Heart left ventricle (tissue), 13 donors: ENCODE measurements at regions not wholly inside any gene's neighbourhood (a gene's known extent, or its start where the extent isn't known, plus 50 kb on each side); places are given as distances from the start of the nearest gene placed in this dataset.

Experiments used
- POLR2A ChIP-seq, 2 donors: fragments of 450-650 bp; IDR thresholded peaks; one replicate each; pipeline ENCODE4 v1.6.1; 2017; ENCODE audit warnings: antibody characterized with exemption in 2 of 2, mild to moderate bottlenecking in 2 of 2, moderate library complexity in 2 of 2
- TF ChIP-seq, protein P1 (sequence below), 12 donors: fragments of 200-600 bp; sonication (generic) in 4 of 12; IDR thresholded peaks; one replicate each; pipeline versions ENCODE4 v1.5.0 to v1.8.0; 2018 to 2022; ENCODE audit warnings: antibody characterized with exemption in 12 of 12, mild to moderate bottlenecking in 5 of 12
- donor health status: ischemic (EF 13 %, LVEDD 7.1; RV severe dilation, severe dysfunction).
- donor health status: DM: no; HTN: yes; CAD: no.
- donor health status: DM: no; HTN: no; CAD: no.
- donor health status: ischemic (EF 25% LVEDD 6.9; RV normal size, moderate dysfunction).
- donor health status: ischemic (EF 25% LVEDD 5.7; RV mildly dilated, moderate dysfunction).
- donor health status: ischemic (EF 35%, LVEDD 5.7; RV mildly dilated, moderate dysfunction).
- donor health status: nonischemic (EF 11% LVEDD 7.7; RV severe dilation, severe dysfunction).
- donor health status: DM: yes; HTN: yes; CAD: no.
- donor health status: PGD.
- donor health status: ischemic (EF 29% LVEDD 5.4; RV normal size, mild dysfunction).
- donor health status: nonischemic (EF 23%, LVEDD 6.1; RV moderate dilation, normal function).

DNA sequence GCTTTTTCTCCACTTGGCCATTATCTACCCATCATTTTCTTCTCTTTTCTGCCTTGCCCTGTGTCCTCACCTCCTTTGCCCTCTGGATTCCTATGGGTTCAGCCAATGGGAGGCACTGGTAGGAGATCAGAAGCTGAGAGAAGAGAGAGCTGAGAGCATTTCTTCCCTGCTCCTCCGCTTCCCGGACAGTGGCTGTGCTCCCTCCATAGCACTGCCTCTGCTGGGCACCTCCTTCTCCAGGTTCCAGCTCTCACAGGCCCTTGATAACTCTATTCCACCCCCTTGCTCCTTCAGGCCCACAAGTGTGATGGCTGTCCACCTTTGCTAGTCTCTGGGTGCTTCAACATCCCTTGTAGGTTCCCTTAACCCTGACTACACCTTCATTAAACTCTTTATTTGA lies 79.6 kb downstream of the LSM5 start:
- TF ChIP-seq, protein P1, sequence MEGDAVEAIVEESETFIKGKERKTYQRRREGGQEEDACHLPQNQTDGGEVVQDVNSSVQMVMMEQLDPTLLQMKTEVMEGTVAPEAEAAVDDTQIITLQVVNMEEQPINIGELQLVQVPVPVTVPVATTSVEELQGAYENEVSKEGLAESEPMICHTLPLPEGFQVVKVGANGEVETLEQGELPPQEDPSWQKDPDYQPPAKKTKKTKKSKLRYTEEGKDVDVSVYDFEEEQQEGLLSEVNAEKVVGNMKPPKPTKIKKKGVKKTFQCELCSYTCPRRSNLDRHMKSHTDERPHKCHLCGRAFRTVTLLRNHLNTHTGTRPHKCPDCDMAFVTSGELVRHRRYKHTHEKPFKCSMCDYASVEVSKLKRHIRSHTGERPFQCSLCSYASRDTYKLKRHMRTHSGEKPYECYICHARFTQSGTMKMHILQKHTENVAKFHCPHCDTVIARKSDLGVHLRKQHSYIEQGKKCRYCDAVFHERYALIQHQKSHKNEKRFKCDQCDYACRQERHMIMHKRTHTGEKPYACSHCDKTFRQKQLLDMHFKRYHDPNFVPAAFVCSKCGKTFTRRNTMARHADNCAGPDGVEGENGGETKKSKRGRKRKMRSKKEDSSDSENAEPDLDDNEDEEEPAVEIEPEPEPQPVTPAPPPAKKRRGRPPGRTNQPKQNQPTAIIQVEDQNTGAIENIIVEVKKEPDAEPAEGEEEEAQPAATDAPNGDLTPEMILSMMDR (IDR thresholded peaks at IDR 0.05): no peak
- TF ChIP-seq POLR2A (IDR thresholded peaks at IDR 0.05): no peak
